ENCODE measurements at regions not wholly inside any gene's neighbourhood (a gene's known extent, or its start where the extent isn't known, plus 50 kb on each side); places are given as distances from the start of the nearest gene placed in this dataset.

DNA sequence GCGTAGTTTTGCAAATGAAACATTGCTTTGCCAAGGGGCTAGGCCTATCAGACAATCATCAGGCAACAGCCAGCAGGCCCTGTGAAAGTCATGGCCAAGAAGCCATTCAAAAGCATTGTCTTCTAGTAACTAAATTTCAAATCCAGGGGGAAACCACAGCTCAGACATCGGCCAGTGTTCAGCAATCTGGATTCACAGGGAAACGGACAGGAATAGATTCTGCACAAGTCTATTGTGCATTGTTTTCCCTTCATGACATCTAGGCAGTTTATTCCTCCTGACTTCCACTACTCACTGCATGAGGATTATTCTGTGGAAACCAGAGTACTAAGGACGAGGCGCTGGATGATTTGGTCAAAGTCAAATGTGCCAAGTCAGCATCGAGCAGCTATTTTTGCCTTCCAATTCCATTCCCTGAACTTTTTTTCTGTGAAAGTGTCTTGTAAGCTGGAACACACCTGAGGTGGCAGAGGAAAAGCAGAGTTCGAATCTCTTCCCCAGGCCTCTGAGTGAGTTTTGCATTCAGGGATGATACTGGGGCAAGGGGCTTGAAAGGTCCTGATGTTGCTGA, 75.4 kb downstream of the VCPKMT start:
- DNase-seq, result no peak

DNA sequence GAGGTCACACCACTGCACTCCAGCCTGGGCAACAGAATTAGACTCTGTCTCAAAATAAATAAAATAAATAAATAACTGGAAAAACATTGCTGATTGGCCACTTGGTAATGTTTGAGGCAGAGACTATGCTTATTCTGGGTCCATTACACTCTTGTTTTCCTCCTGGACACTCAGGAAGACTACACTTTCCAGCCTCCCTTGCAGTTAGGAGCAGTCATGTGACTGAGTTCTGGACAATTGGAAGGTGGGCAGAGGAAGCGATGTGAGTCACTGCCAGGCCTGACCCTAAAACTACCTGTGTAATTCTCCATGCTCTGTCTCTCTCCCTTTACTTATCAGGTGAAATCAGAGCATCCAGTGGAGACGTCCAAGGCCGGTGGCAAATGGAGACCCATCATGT, 74.4 kb downstream of the VCPKMT start:
- DNase-seq, result no peak

DNA sequence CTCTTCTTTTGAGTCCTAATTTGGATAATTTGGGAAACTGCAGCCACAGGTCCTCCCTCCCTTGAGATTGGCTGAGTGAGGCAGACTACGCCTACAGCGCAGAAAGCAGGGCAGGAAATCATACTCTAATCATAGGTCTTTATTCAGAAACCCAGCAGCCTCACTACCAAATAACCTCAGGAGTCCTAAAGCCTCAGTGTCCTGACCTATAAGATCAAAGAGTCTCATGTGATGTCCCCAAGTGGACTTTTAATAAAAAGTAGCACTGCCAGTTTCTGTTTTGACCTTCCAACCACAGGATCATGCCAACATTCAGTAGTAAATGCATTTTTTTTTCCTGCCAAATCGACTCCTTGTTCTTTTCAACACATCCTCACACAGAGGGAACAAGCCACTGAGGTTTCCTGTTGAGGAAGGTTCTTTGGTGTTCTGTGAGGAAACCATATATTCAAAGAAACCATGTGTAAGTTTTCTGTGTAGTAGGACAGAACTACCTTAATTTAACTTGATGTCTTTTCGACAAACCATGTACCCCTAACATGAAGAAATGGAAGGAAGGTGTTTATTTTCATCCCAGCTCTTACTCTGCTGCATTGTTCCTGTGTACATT, 72.2 kb downstream of the VCPKMT start:
- no peak for DNase-seq

DNA sequence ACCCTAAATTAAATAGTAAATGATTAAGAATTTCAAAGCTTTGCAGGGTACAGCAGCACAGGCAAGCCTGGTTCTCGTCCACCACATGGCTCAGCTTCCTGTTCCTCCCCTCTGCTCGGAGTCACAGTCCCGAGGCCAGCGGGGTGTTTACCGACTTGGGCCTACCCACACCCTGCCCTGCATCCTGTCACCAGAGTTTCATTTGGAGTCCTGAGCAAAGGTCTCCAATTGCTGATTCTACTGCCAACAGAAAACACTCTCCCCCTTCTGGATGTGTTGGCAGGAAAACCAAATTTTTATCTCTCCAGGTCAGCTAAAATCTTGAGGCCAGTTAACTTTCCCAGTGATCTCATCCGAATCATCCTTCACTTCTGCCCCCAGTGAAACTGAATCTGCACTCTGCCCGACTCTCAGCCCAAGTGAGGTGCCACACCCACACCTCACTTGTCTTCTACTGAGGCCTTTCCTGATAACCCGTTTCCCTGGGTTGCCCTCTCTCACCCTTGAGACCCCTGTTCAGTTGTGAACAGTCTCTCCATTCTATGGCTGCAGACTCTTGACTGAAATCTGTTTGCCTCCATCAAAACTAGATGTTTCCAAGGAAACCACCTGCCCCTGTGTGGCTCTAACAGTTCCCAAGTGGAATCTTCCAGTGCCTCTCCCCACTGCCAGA, 71.2 kb downstream of the VCPKMT start:
- no peak for DNase-seq

DNA sequence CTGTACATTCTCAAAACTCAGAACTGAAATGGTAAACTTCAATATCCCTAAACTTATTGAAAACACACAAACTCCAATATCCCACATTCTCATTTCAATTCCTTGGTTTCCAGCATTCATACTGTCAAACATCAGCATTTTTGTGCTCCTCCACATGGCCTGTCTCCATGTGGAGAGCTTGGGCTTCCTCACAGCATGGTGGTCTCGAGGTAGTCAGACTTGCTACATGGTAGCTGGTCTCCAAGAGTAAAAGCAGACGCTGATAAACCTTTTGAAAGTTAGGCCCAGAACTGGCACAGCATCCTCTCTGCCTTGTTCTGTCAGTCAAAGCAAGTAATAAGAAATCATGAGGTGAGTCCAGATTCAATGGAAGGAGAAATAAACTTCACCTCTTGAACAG, 70.5 kb downstream of the VCPKMT start:
- DNase-seq, result no peak

DNA sequence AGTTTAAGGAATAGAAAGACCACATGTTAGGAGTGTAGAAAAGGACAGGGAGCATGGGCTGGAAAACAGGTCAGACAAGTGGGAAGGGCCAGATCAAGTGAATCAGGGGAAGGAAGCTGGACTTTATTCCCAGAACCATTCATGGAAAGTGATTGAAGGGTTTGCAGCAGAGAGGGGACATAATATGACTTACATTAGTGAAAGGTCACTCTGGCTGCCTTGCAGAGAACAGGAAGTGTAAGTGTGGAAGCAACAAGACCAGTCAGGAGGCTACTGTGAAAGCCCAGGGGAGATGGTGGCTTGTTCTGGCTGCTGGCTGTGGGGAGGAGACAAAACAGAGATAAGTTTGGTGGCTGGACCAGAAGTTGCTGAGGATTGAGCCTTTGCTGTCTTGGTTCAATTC, 69.1 kb downstream of the VCPKMT start:
- peak; percentile 72 for DNase-seq

DNA sequence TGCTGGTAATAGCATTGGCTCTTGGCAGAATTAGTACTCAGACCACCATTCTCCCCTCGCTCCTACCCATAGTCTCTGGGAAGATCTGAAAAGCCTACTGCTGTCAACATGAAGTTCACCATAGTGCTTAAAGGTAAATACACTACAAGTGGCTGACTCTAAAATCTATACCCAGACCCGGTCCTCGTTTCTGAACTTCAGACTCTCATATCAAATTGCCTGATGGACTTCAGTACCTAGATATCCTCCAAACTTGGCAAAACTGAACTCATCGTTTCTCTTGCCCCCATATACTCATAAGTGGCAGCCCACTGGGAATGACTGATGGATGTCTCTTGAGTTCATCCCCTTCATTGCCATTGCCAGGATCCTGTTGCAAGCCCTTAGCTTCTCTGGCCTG, 67.3 kb downstream of the VCPKMT start:
- DNase-seq, result no peak

DNA sequence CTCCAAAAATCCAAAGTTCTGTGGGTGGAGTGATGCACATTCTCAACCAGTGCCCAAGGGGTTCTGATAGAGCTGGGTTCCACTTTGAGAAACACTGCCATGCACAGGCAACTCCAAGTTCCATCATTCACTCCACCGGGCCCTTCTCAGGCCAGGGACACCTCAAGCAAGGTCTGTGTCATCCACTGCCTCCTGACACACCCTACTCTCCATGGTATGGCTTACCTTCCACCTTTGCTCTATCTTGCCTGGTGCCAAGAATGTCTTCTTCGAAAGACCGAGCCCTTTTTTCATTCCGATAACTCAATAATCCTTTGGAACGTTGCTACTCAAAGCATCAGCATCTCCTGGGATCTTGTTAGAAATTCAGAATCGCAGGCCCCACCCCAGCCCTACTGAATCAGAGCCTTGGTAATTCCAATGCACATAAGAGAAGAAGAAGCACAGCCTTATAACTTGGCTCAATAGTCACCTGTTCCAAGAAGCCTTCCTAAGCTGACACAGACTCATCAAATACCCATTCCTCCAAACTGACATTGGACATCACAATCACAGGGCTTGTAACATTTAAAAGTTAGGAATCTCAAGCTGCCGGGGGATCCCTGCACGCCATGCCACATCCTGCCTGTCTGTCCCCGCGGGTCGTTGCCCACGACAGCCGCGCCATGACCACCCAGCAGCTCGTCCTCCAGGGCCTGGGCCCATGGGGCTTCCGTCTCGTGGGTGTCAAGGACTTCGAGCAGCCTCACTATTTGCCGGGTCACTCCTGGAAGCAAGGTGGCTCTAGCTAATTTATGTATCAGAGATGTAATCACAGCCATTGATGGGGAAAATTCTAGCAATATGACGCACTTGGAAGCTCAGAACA, 66.4 kb downstream of the VCPKMT start:
- DNase-seq, result no peak

DNA sequence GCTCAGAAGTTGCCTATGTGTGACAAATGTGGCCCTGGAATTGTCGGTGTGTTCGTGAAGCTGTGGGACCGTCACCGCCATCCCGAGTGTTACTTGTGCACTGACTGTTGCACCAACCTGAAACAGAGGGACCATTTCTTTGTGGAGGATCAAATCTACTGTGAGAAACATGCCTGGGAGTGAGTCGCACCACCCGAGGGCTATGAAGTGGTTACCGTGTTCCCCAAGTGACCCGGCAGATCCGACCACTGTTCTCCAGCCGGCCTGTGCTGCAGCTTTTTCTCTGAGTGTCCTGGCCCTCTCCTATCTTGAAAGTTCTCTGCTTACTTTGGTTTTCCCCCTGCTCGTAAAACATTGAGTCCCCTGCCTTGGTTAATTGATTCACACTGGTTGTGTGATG, 65.3 kb downstream of the VCPKMT start:
- peak; percentile 68 for DNase-seq

DNA sequence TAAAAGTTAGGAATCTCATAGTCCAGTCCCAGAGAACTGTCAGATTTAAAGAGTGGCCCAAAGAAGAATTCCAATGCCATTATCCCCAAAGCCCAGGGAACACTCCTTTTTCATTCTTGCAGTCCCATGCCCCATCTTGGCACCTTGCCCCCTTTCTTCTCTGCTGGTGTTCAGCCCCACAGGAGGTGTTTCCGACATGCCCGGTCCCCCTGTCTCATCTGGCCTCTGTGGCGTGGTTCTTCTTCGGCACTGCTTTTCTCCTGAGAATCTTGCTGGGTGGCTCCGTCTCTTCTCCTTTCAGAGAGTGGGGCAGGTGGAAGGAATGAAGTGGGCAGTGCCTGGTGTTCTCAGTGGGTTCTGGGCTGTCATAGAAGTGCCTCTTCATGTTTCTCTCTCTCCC, 64.7 kb downstream of the VCPKMT start:
- no peak for DNase-seq

DNA sequence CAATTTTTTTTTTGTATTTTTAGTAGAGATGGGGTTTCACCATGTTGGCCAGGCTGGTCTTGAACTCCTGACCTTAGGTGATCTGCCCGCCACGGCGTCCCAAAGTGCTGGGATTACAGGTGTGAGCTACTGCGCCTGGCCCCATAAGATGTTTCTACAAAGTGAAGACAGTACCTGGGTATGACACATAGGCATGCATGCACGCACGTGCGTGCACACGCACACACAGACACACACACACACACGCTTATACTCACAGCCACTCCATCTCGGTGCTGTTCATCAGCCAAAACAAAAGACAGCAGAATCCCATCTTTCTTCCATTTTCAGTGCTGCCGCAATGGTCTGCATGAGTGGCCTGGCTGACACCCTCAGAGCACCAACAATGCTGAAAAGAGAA, 63.9 kb downstream of the VCPKMT start:
- no peak for DNase-seq

DNA sequence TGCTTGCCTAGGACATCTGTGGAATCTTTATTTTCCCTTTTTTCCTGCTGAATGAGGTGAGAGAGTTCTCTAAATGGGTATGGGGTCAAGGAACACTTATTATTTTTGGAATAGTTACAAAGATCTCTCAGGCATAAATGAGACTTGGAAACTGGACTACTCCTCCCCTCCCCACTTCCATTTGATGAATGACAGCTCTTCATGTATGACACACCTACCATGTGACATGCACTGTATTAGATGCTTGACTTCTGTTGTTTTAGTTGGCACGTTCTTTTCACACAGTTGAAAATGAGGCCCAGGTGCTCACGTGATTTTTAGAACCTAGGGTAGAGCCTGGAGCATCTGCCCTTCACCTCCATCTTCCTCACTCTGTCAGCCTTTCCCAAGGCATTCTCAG, 62.4 kb downstream of the VCPKMT start:
- DNase-seq, result no peak

DNA sequence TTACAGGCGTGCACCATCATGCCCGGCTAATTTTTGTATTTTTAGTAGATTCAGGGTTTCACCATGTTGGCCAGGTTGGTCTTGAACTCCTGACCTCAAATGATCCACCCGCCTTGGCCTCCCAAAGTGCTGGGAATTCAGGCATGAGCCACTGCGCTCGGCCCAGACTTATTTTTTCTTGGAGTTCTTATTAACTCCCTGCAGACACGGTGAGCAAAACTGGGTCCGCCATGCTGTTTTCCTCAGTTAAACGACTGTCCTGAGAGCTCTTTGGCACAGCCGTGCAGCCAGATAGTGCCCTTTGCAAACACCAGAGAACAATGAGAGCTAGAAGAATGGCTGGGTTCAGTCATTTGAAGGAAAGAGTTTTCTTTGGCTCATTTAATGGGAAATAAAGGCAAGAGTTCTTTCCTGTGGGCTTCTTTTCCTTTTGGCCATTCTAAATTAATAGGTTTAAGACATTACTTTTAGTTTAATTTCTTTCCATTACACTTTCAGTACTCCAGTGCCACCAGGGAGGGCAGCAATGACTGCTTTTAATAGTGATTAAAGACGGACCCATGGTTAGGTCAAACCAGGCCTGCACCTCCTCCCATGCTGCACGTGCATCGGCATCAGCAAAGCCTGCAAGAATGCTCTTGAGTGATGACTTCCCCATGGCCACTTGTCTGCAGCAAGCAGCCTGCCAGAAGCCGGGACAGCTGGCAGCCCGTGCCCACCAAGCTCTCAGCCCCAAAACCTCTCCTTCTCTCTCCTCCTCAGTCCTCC, 60.7 kb downstream of the VCPKMT start:
- DNase-seq, result no peak

DNA sequence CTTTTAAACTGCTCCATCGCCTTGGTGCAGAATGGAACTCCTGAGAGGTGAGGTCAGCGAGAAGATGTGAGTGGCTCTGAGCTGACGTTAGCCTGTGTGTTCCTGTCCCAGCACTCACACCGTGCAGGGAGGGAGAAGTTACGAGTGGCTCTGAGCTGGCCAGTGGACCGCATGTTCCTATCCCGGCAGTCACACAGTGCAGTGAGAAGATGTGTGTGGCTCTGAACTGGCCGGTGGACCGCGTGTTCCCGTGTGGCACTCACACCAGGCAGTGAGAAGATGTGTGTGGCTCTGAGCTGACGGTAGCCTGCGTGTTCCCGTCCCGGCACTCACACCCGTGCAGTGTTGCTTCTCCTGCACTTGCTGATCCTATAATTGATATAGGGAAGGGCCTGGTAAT, 59.9 kb downstream of the VCPKMT start:
- peak; percentile 69 for DNase-seq

DNA sequence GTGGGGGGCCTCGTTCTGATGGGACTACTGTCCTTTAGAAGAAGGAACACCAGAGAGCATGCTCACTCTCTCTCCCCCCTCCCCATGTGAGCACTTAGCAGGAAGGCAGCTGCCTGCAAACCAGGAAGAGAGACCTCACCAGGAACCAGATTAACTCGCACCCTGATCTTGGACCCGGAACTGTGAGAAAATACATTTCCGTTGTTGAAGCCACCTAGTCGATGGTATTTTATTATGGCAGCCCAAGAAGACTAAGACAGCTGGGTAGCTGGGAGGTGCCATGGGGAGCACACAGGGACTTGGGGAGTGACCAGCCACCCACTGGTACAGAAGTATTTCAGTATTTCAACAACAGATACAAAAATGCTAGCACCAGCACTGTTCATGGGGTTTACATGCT, 59.0 kb downstream of the VCPKMT start:
- DNase-seq, result no peak

DNA sequence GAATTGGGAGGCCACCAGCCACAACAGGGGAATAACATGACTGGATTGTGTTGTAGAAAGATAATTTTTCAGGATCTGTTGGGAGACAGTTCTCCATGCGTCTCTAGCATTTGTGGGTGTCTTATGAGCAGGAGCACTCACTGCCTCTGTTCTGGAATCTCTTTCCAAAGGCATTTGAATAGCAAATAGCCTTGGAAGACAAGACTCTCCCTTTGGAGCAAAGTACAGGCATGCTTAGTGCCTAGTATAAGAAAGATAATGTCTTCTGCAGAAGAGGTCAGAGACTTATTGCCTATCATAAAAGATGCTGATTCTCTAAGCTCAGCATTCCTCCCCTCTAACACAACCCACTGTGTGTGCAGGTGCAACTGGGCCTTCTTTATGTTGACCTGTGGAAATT, 58.3 kb downstream of the VCPKMT start:
- DNase-seq, result no peak

All from islet precursor cell (in vitro differentiated cells).